GM12878 (cell line): ENCODE measurements at regions not wholly inside any gene's neighbourhood (a gene's known extent, or its start where the extent isn't known, plus 50 kb on each side); places are given as distances from the start of the nearest gene placed in this dataset.

Source experiments
- ATAC-seq: fragments of 200-7000 bp; cut with Tn5 transposase; 3 replicates; pipeline ENCODE4 v1.9.1; 2020; ENCODE audit warnings: mild to moderate bottlenecking, moderate library complexity
- BruUV-seq: library from RNA; stranded (reverse); fragments of 400-500 nt; replicated peaks from 2 replicates; lab custom pipeline; 2021; lab: Mats Ljungman, UMichigan
- CTCF ChIA-PET: fragments of 300-600 bp; sonication (Branson Sonifier 250); formaldehyde crosslinking; extraction: SDS; loops from one replicate; lab custom pipeline; 2021; ENCODE audit warnings: inconsistent platforms; lab: Yijun Ruan, JAX
- POLR2A ChIA-PET: fragments of 350-600 bp; formaldehyde crosslinking; extraction: SDS; loops from one replicate; lab custom pipeline; 2021; ENCODE audit warnings: inconsistent platforms; lab: Charles Lee
- RAD21 ChIA-PET: fragments of 300-600 bp; sonication (Branson Sonifier 250); formaldehyde crosslinking; loops from one replicate; lab custom pipeline; 2023; ENCODE audit warnings: antibody characterized with exemption; ENCODE audit not compliant: unreplicated experiment; lab: Charles Lee
- SMC1A ChIA-PET: fragments of 300-600 bp; sonication (Branson Sonifier 250); formaldehyde crosslinking; loops from one replicate; lab custom pipeline; 2023; ENCODE audit not compliant: unreplicated experiment, uncharacterized antibody; lab: Charles Lee
- DNase-seq: peaks from one replicate; pipeline ENCODE4 v3.0.0-alpha.2; 2011; ENCODE audit warnings: low read depth, low spot score
- FAIRE-seq: peaks from 3 replicates; lab custom pipeline; 2011; peaks lifted over from hg19 to GRCh38; lab: Jason Lieb, UNC
- H2AFZ ChIP-seq: 2 replicates; pipeline ENCODE4 v1.6.0; 2011; ENCODE audit warnings: low read depth, low read length, control low read depth; ENCODE audit not compliant: control insufficient read depth
- H3K27ac ChIP-seq: 2 replicates; pipeline ENCODE4 v1.5.1; 2011; ENCODE audit warnings: control low read depth; ENCODE audit not compliant: control insufficient read depth, insufficient read depth
- H3K27me3 ChIP-seq, 2 experiments: replicated peaks in 1 of 2; 2 replicates each; pipeline versions ENCODE4 v1.6.0 to v1.6.1; 2011; ENCODE audit warnings: low read length in 1 of 2; ENCODE audit not compliant: control insufficient read depth in 2 of 2, insufficient read depth in 2 of 2
- H3K36me3 ChIP-seq, 2 experiments: 2 replicates each; pipeline ENCODE4 v1.5.1; 2011; ENCODE audit warnings: low read length in 1 of 2; ENCODE audit not compliant: control insufficient read depth in 2 of 2, insufficient read depth in 2 of 2
- H3K4me1 ChIP-seq: 2 replicates; pipeline ENCODE4 v1.6.1; 2011; ENCODE audit warnings: mild to moderate bottlenecking, low read length, moderate library complexity, mixed read lengths; ENCODE audit not compliant: control insufficient read depth, insufficient read depth
- H3K4me2 ChIP-seq: 2 replicates; pipeline ENCODE4 v1.6.0; 2011; ENCODE audit warnings: control low read depth; ENCODE audit not compliant: control insufficient read depth, insufficient read depth
- H3K4me3 ChIP-seq: fragments of 200-600 bp; sonication (generic); 2 replicates; pipeline ENCODE4 v1.5.1; 2016
- H3K79me2 ChIP-seq: 2 replicates; pipeline ENCODE4 v1.6.0; 2011; ENCODE audit warnings: low read length; ENCODE audit not compliant: control insufficient read depth, insufficient read depth
- H3K9ac ChIP-seq: 2 replicates; pipeline ENCODE4 v1.8.0; 2011; ENCODE audit warnings: low read length, control low read depth, mixed read lengths; ENCODE audit not compliant: control insufficient read depth, insufficient read depth
- H3K9me3 ChIP-seq: replicated peaks from 3 replicates; pipeline ENCODE4 v1.5.1; 2011; ENCODE audit warnings: mild to moderate bottlenecking, low read length; ENCODE audit not compliant: control insufficient read depth, insufficient read depth
- H4K20me1 ChIP-seq: 2 replicates; pipeline ENCODE4 v1.6.0; 2011; ENCODE audit not compliant: control insufficient read depth, insufficient read depth
- ATF2 ChIP-seq: IDR thresholded peaks from 2 replicates; pipeline ENCODE4 v1.6.1; 2012; ENCODE audit warnings: low read length, inconsistent platforms
- BCL11A ChIP-seq: IDR thresholded peaks from 2 replicates; pipeline ENCODE4 v1.6.1; 2011; ENCODE audit warnings: low read depth, low read length
- CBFB ChIP-seq: IDR thresholded peaks from 2 replicates; pipeline ENCODE4 v1.6.1; 2016; ENCODE audit warnings: antibody characterized with exemption, low read depth
- CREM ChIP-seq: IDR thresholded peaks from 2 replicates; pipeline ENCODE4 v1.6.1; 2014; ENCODE audit warnings: antibody characterized with exemption, low read depth
- DPF2 ChIP-seq: fragments of 450-650 bp; IDR thresholded peaks from 2 replicates; pipeline ENCODE4 v1.6.1; 2017; ENCODE audit warnings: mild to moderate bottlenecking
- EED ChIP-seq: sonication (generic); IDR thresholded peaks from 2 replicates; pipeline ENCODE4 v1.6.1; 2016; ENCODE audit warnings: antibody characterized with exemption, low read depth
- FOXM1 ChIP-seq: IDR thresholded peaks from 2 replicates; pipeline ENCODE4 v1.6.1; 2012; ENCODE audit warnings: low read depth, mild to moderate bottlenecking, inconsistent platforms, low read length, moderate library complexity
- JUNB ChIP-seq: IDR thresholded peaks from 2 replicates; pipeline ENCODE4 v1.6.1; 2016; ENCODE audit warnings: antibody characterized with exemption, mild to moderate bottlenecking
- MTA3 ChIP-seq: IDR thresholded peaks from 2 replicates; pipeline ENCODE4 v1.6.1; 2012; ENCODE audit warnings: low read length, inconsistent platforms, borderline replicate concordance
- NFIC ChIP-seq: IDR thresholded peaks from 2 replicates; pipeline ENCODE4 v1.6.1; 2012; ENCODE audit warnings: low read depth, mild to moderate bottlenecking, inconsistent platforms, low read length, moderate library complexity
- PAX5 ChIP-seq: IDR thresholded peaks from 2 replicates; pipeline ENCODE4 v1.6.1; 2011; ENCODE audit warnings: low read depth, low read length, borderline replicate concordance
- POLR2AphosphoS5 ChIP-seq: IDR thresholded peaks from 2 replicates; pipeline ENCODE4 v1.6.1; 2011; ENCODE audit warnings: mild to moderate bottlenecking, low read length, inconsistent platforms
- RUNX3 ChIP-seq: IDR thresholded peaks from 2 replicates; pipeline ENCODE4 v1.6.1; 2012; ENCODE audit warnings: low read length, inconsistent platforms
- TCF3 ChIP-seq: IDR thresholded peaks from 2 replicates; pipeline ENCODE4 v1.6.1; 2012; ENCODE audit warnings: low read depth, mild to moderate bottlenecking, low read length, borderline replicate concordance; ENCODE audit not compliant: insufficient read depth
- TCF7 ChIP-seq: IDR thresholded peaks from 2 replicates; pipeline ENCODE4 v1.6.1; 2014; ENCODE audit warnings: antibody characterized with exemption, borderline replicate concordance
- WGBS: methylation state at CpG from one replicate; pipeline ENCODE4 v1.1.6; 2016; ENCODE audit warnings: low lambda C conversion rate; ENCODE audit not compliant: insufficient replicate concordance, insufficient coverage; ENCODE audit errors: missing lambda C conversion rate; 5-methylcytosine and 5-hydroxymethylcytosine counted together
- in situ Hi-C: fragments of 300-500 bp; cut with MboI; formaldehyde crosslinking; loops from 9 replicates; pipeline ENCODE4 v1.14.3; 2018; ENCODE audit warnings: mixed read lengths
- intact Hi-C: fragments of 100-400 bp; cut with micrococcal nuclease; formaldehyde crosslinking; loops from one replicate; pipeline ENCODE4 v1.14.2; 2022; ENCODE audit not compliant: unreplicated experiment

GRCh38 chr3:177589911-177590381 lies 392.7 kb upstream of the TBL1XR1 start:
- ChIA-PET RAD21 (no interaction called here), SMC1A (no interaction called here), CTCF (no interaction called here), POLR2A (no interaction called here)
- Histone ChIP-seq H3K27me3 (no peaks in the 10 kb centered on the region), H3K4me1 (peaks cover 19% of the 10 kb centered on the region; the same call in 1 of the 2 replicates), H4K20me1 (no peaks in the 10 kb centered on the region), H3K36me3 (no peaks in the 10 kb centered on the region), H3K4me3 (no peak overlapping the region), H2AFZ (no peak overlapping the region), H3K4me2 (no peak overlapping the region), H3K79me2 (no peaks in the 10 kb centered on the region), H3K27ac (no peak overlapping the region), H3K9me3 (peaks cover 2% of the 10 kb centered on the region; the same call in 1 of the 3 replicates), H3K9ac (no peak overlapping the region)
- no TSS peak for BruUV-seq
- in situ Hi-C loops (no loop called here), intact Hi-C loops (loop anchor here (5.0 kb wide), 1 partner anchor 143 kb away; no protein-coding TSS in a partner anchor)
- FAIRE-seq (no peak), ATAC-seq (peak; percentile 83), DNase-seq (no peak)
- 39% methylated on average over 4 of the region's 4 CpGs for WGBS
- TF ChIP-seq EED: peak; percentile 69
- TF ChIP-seq ATF2: peak; percentile 66; the same call in 1 of the 2 replicates
- no peak for TF ChIP-seq TCF7
- peak; percentile 47; the same call in 1 of the 2 replicates for TF ChIP-seq CREM
- TF ChIP-seq CBFB: 0 out of 2 replicates have a peak, but pooled peaks have one; percentile 35
- TF ChIP-seq DPF2: no peak
- 0 out of 2 replicates have a peak, but pooled peaks have one; percentile 31 for TF ChIP-seq MTA3
- TF ChIP-seq JUNB: peak; percentile 74
- TF ChIP-seq BCL11A: peak; percentile 16; the same call in 1 of the 2 replicates
- TF ChIP-seq TCF3: 0 out of 2 replicates have a peak, but pooled peaks have one; percentile 34
- peak; percentile 28; the same call in 1 of the 2 replicates for TF ChIP-seq PAX5
- peak; percentile 91 for TF ChIP-seq RUNX3
- no peak for TF ChIP-seq POLR2AphosphoS5
- peak; percentile 81 for TF ChIP-seq NFIC
- peak; percentile 70; the same call in 1 of the 2 replicates for TF ChIP-seq FOXM1
